A673 (cell line): ENCODE measurements at regions not wholly inside any gene's neighbourhood (a gene's known extent, or its start where the extent isn't known, plus 50 kb on each side); places are given as distances from the start of the nearest gene placed in this dataset.

ENCODE experiments used
- EZH2 ChIP-seq: fragments of 200-600 bp; sonication (generic); IDR thresholded peaks from 2 replicates; pipeline ENCODE4 v1.6.1; 2017; ENCODE audit warnings: borderline replicate concordance, low read depth, mild to moderate bottlenecking, mixed read lengths, antibody characterized with exemption, low read length; ENCODE audit not compliant: poor library complexity, severe bottlenecking
- TF ChIP-seq, protein P1 (sequence below): fragments of 300-800, 200-600 bp; sonication (generic); conservative IDR thresholded peaks from 2 replicates; pipeline ENCODE4 v1.5.1; 2017; ENCODE audit warnings: low read depth, mild to moderate bottlenecking, antibody characterized with exemption, low read length, moderate library complexity, mixed read lengths

GRCh38 chr22:48307931-48308330, 1519.7 kb downstream of the BRD1 start:
- TF ChIP-seq, protein P1, sequence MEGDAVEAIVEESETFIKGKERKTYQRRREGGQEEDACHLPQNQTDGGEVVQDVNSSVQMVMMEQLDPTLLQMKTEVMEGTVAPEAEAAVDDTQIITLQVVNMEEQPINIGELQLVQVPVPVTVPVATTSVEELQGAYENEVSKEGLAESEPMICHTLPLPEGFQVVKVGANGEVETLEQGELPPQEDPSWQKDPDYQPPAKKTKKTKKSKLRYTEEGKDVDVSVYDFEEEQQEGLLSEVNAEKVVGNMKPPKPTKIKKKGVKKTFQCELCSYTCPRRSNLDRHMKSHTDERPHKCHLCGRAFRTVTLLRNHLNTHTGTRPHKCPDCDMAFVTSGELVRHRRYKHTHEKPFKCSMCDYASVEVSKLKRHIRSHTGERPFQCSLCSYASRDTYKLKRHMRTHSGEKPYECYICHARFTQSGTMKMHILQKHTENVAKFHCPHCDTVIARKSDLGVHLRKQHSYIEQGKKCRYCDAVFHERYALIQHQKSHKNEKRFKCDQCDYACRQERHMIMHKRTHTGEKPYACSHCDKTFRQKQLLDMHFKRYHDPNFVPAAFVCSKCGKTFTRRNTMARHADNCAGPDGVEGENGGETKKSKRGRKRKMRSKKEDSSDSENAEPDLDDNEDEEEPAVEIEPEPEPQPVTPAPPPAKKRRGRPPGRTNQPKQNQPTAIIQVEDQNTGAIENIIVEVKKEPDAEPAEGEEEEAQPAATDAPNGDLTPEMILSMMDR = no peak
- no peak for TF ChIP-seq EZH2
